ENCODE measurements at regions not wholly inside any gene's neighbourhood (a gene's known extent, or its start where the extent isn't known, plus 50 kb on each side); places are given as distances from the start of the nearest gene placed in this dataset.

DNA sequence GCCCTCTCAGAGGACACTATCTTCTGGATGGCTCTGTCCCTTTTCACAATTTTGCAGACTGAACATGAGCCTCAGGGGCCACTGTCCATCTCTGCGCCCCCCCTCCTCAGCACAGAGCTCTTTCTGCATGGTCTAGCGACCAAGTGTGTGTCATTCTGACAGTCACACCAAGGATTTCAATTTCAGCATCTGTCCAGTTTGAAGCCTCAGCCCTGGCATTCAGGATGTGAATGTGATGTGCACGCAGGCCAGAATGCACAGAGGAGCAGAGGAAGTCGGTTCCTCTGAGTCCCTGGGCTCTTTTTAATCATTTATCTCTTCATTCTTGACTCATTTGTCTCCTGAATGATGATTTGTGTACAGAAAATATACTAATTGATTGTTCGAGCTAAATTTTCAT lies 102.0 kb upstream of the PWP1 start:
- TF ChIP-seq, protein P1, sequence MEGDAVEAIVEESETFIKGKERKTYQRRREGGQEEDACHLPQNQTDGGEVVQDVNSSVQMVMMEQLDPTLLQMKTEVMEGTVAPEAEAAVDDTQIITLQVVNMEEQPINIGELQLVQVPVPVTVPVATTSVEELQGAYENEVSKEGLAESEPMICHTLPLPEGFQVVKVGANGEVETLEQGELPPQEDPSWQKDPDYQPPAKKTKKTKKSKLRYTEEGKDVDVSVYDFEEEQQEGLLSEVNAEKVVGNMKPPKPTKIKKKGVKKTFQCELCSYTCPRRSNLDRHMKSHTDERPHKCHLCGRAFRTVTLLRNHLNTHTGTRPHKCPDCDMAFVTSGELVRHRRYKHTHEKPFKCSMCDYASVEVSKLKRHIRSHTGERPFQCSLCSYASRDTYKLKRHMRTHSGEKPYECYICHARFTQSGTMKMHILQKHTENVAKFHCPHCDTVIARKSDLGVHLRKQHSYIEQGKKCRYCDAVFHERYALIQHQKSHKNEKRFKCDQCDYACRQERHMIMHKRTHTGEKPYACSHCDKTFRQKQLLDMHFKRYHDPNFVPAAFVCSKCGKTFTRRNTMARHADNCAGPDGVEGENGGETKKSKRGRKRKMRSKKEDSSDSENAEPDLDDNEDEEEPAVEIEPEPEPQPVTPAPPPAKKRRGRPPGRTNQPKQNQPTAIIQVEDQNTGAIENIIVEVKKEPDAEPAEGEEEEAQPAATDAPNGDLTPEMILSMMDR (conservative IDR thresholded peaks at IDR 0.05; ENCODE audit: low read depth, low read length), result no peak
- TF ChIP-seq EZH2 (IDR thresholded peaks at IDR 0.05; ENCODE audit: borderline replicate concordance, low read depth, low read length, poor library complexity, severe bottlenecking), result no peak
